GM18519 (cell line): ENCODE measurements at regions not wholly inside any gene's neighbourhood (a gene's known extent, or its start where the extent isn't known, plus 50 kb on each side); places are given as distances from the start of the nearest gene placed in this dataset.

Source experiments
- ATAC-seq: cut with Tn5 transposase; IDR thresholded peaks from one replicate; pipeline ENCODE4 v1.9.1; 2021; ENCODE audit warnings: mild to moderate bottlenecking, moderate library complexity; ENCODE audit not compliant: unreplicated experiment, low FRiP score

- ATAC-seq = no peak
Observed at GRCh38 chr6:147022041-147022440, 182.2 kb upstream of the STXBP5 start.

GRCh38 chr6:147023148-147023547 is 181.1 kb upstream of the STXBP5 start:
- no peak for ATAC-seq

DNA sequence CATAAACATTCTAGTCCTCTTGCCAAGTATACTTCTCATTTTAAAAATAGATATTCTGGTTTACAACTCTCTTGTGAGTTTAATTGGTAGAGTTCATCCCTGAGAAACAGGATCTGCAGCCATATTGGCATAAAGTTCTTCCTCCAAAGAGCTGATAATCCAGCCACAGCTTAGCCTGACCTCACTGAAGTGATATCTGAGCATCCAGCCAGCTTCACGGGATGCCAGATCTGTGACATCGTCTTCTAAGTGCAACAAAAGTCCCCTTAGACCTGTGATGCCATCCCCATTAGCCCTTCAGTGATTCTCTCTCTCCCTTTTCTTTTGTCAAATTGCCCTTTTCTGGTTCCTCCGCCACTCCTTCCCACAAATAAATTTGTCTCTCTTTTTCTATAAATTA is 180.6 kb upstream of the STXBP5 start:
- ATAC-seq = no peak

DNA sequence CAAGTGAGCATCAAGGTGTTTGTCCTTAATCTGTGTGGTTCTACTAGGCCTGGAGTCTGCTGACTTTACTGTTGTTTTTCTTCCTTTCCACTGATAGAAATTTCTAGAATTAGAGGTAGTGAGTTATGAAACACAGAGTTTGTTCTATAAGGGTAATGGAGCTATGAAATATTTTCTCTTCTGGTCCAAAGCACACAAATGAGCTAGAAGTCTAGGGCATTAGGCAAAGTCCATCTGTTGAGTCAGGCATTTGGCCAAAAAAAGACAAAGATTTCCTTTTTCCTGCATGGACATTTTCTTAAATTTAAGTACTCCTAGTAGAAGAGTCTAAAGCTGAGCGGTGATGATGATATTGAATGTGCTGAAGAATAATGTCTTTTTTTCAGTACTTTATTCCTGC is 174.3 kb upstream of the STXBP5 start:
- no peak for ATAC-seq

DNA sequence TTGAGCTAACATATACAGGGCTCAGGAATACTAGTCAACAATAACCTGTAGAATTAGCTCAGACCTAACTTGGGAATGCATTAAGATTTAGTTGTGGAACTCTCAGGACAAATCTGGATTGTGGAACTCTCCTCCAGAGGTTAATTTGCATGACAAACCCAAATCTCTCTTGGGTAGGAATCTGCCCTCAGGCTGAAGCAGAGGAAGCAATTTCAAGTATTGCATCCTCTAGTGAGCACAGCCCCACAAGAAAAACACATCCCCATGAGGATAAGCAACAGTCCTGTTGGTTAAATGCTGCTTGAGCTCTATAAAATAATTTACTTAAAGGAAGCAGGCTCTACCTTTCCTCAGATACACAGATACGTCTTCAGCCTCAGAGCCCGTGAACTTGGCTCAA is 170.9 kb upstream of the STXBP5 start:
- ATAC-seq = no peak

- ATAC-seq = no peak
Observed at GRCh38 chr6:147035886-147036285, 168.3 kb upstream of the STXBP5 start.

DNA sequence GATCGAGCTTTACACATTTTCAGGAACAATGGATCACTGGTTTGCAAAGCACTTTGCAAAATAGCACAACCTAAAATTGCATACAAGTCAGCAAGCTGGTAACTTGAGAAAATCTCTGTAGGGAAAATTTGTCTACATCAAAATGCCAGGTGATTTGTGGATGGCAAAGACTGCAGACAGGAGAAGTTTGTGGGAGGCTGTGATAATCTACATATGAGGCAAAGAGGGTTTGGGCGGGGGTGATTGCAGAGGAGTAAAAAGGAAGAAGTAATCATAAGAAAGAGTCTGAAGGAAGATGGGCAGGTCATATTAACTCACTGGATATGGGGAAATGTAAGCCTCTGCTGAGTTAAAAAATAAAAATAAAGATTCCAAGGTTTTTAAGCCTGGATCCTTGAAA is 166.3 kb upstream of the STXBP5 start:
- ATAC-seq = no peak

GRCh38 chr6:147040121-147040910 is 163.9 kb upstream of the STXBP5 start:
- ATAC-seq = no peak

DNA sequence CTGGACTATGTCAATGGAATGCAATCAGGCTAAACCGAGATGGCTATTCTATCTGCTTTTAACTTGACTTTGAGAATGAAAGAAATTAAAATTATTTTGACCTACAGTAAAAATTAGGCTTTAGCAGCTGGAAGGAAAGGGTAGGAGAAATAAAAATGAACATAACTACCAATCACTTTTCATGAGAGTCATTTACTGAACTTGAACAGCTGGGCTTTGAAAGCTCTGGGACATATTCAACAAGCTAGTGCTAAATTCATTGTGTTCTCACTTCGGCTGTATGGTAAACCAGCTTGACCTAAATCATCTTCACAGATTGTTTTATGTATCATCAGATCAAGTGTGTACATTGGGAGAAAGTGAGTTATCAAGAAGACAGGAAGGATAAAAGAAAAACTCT is 161.5 kb upstream of the STXBP5 start:
- ATAC-seq = no peak

GRCh38 chr6:147043994-147044477 is 160.2 kb upstream of the STXBP5 start:
- no peak for ATAC-seq

DNA sequence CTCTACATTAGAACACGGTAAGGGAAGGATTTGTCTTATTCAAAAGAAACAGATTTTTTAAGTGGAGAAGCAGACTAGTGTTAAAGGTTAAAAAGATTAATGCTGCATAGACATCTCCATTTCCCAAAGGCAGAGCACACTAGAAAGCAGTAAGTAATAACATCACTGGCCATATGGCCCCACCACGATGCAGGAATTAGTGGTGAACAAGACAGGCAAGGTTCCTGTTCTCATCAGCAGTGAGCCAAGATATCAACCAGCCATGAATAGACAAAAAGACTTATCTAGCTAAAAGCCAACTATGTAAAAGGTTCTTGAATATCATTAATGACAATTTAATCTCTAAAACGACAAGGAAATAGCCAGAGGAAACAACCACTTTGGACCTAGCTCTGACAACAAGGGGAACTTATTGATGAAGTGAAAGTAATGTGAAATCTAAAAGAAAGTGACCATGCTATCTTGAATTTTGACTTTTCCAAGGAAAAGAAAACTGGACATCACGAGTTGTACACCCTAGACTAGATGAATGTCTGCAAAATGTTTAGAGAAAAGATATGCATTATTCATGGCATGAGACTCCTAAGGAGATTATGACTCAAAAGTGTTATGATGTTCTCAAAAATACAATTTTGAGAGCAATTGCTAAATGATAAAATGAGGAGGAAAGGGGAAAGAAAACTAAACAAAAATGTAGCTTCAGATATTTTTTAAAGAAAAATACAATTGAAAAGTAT is 157.9 kb upstream of the STXBP5 start:
- no peak for ATAC-seq

DNA sequence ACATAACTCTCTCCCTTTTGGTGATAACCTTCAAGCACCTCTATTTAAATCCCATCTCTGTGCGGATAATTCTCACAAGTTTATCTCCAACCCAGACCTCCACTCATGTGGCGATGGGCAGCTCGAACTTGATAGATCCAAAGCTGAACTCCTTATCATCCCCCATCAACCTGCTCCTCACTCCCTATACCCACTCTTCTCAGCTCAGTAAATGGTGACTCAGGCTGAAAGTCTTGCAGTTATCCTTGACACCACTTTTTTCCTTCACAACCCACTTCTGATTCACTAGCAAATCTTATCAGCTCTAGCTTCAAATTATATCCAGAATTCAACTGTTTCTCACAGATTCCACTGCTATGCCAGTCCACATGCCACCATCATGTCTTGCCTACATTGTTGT is 155.3 kb upstream of the STXBP5 start:
- ATAC-seq = no peak

DNA sequence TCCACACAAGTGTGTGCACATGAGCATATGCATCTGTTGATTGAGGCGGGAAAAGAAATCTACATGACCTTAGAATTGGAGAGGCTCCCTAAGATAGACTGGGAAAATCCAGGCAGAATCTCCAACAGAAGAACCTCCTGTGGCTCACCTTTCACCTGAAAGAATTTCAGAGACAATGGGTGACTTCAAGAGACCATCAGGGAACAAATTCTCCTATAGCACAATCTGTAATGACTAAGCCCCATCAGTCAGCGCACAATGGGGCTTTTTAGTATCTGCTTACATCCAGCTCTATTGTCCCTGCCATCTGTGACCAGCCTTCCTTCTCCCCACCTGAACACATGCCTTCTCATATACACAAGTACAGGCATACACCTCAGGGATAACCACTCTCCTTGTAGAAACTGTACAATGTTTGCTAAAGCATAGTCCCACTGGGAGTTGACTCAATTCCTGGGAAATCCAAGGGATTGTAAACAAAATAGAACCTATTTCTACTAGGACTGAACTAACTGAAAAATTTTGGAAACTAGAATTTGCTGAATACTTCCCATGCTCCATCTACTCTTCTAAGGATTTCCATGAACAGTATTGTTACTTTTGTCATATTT is 150.8 kb upstream of the STXBP5 start:
- no peak for ATAC-seq

DNA sequence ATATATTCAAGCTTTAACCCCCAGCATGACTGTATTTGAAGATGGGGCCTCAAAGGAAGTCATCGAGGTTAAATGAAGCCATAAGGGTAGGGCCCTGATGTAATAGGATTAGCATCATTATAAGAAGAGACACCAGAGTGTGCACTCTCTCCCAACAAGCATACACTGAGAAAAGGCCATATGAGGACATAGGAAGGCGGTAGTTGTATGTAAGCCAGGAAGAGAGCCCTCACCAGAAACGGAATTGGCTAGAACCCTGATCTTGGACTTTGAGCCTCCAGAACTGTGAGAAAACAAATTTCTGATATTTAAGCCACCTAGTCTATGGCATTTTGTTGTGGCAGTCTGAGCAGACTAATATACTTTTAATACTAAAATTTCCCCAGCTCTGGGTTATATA is 150.1 kb upstream of the STXBP5 start:
- ATAC-seq = no peak

- ATAC-seq = no peak
Observed at GRCh38 chr6:147054871-147055270, 149.3 kb upstream of the STXBP5 start.

DNA sequence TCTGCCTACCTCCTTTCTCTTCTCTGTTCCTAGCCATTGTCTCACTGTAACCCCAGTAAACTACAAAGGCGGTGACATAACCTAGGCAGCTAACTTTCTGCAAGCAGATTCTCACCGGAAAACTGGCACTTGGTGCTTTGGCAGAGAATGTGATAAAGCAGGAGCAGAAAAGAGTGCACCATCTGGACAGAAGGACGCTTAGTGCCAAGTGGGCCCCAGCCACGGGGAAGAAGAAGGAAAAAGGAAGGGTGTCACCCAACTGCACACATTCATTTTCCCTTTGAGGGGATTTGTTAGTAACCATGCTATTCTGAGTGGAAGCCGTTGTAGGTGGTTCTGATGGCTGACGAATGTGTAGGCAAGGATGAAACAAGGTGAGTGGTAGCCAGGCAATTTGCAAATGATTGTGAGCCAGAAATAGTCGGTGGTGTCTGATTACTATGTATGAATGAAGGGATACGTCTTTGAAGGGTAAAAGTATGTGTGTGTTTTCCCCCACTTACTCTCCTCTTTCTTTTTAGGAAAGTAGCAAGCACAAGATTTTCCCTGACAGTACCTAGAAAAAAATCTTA is 148.3 kb upstream of the STXBP5 start:
- ATAC-seq = no peak

DNA sequence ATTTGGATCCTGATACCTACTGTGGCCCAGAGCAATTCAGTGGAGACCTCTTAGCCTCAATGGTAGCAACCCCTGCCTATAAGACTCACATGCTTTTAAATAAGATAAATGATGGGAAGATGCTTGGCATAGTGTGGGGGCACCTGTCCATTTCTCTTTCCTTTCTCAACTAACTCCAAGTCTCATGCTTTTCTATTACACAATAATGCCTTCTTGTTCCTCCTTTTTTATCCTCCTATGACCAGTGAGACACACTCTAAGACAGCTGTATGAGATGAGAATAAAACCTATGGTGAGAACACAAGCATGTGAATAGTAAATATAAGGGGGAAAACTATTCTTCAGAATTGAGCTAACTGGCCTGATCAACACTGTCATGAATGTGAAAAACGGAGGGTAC is 147.0 kb upstream of the STXBP5 start:
- ATAC-seq = no peak

DNA sequence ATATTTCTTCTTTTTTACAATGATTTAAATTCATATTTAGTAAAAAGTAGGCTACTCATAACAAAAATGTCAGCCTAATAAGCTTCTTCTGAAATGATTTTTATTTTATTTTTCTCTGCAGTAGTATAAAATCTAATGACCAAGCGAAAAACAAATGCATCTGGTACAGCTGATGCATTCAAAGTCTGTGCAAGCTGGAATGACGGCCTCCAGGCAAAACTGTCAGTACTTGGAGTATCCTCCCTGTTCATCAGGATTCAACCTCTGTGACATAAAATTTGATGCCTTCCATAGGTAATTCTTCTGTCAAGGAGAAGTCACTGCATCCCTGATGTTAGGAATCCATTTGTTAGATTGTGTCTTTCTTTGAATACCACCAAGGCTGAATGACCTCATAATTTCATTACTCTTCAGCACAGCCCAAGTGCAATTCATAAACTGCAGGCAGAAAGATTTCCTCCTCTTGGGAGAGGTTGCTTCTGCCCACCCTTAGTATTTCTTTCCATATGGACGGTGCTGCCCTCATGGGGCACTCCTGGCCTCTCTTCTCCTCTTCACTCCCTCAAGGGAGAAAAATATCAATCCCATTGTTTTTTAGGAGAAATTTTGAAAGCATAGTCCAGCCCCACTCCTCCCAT is 146.4 kb upstream of the STXBP5 start:
- ATAC-seq = no peak

DNA sequence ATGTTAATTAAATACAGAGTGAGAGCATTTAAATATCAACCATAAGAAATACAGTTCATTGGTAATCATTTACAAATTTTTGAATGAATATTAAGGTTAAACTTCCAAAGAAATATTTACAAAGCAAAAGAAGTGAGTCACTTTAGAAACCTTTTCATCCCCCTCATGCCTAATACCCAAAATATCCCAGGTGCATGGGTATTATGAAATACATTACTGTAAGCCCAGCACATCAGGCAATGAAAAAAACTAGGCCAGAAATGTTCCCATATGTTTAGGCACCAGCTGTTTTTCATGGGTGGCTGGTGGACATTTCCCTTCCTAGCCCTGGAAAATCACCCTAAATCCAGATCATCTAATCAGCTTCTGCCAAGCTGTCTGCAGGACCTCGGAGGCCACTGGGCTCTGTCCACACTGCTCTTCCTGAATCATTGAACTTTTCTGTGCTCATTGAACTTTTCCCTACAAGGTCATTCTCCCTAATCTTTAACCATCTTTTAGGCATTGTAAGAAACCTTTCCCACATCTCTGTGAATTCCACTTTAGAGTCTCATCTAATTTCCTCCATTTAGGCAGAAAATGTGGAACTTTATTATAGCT is 145.3 kb upstream of the STXBP5 start:
- ATAC-seq = no peak

DNA sequence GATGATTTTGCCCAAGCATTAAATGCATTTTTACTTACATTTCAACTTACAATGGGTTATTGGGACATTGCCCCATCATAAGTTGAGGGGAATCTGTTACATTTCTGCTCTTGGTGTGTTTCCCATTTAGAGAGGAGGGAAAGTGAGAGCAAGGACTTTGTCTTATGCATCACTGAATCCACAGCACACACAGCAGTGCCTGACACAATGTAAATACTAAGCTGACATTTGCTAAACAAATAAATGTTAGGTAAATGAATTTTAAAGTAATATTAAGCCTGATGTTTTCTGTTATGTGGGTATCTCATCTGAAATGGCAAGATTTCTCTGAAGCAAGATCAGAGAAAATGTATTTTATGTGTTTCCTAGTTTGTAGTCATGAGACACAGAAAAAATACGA is 143.6 kb upstream of the STXBP5 start:
- ATAC-seq = no peak
